Upper lobe of left lung (tissue), 4 donors: ENCODE measurements at regions not wholly inside any gene's neighbourhood (a gene's known extent, or its start where the extent isn't known, plus 50 kb on each side); places are given as distances from the start of the nearest gene placed in this dataset.

Experiments used
- POLR2A ChIP-seq, 4 donors: fragments of 450-650 bp; IDR thresholded peaks; one replicate each; pipeline ENCODE4 v1.5.1; 2016 to 2017; ENCODE audit warnings: antibody characterized with exemption in 4 of 4, mild to moderate bottlenecking in 2 of 4
- TF ChIP-seq, protein P1 (sequence below), 6 experiments: fragments of 450-650 bp in 4 of 6; fragments of 200-600 bp in 2 of 6; sonication (generic) in 2 of 6; IDR thresholded peaks; one replicate each; pipeline ENCODE4 v1.5.1; 2016 to 2019; ENCODE audit warnings: antibody characterized with exemption in 6 of 6

- TF ChIP-seq, protein P1, sequence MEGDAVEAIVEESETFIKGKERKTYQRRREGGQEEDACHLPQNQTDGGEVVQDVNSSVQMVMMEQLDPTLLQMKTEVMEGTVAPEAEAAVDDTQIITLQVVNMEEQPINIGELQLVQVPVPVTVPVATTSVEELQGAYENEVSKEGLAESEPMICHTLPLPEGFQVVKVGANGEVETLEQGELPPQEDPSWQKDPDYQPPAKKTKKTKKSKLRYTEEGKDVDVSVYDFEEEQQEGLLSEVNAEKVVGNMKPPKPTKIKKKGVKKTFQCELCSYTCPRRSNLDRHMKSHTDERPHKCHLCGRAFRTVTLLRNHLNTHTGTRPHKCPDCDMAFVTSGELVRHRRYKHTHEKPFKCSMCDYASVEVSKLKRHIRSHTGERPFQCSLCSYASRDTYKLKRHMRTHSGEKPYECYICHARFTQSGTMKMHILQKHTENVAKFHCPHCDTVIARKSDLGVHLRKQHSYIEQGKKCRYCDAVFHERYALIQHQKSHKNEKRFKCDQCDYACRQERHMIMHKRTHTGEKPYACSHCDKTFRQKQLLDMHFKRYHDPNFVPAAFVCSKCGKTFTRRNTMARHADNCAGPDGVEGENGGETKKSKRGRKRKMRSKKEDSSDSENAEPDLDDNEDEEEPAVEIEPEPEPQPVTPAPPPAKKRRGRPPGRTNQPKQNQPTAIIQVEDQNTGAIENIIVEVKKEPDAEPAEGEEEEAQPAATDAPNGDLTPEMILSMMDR (IDR thresholded peaks at IDR 0.05) = no peak
- no peak for TF ChIP-seq POLR2A (IDR thresholded peaks at IDR 0.05)
Observed at GRCh38 chr2:8624855-8625398, 56.9 kb upstream of the ID2 start.
